ENCODE measurements at regions not wholly inside any gene's neighbourhood (a gene's known extent, or its start where the extent isn't known, plus 50 kb on each side); places are given as distances from the start of the nearest gene placed in this dataset.

GRCh38 chr19:28218728-28219127, 994.2 kb downstream of the UQCRFS1 start:
- TF ChIP-seq POLR2AphosphoS5 (IDR thresholded peaks at IDR 0.05; ENCODE audit: low read depth) (no peak), CTCF (IDR thresholded peaks at IDR 0.05; ENCODE audit: insufficient read depth, low read length) (no peak)
